ENCODE measurements at regions not wholly inside any gene's neighbourhood (a gene's known extent, or its start where the extent isn't known, plus 50 kb on each side); places are given as distances from the start of the nearest gene placed in this dataset.

- no peak overlapping the region for H2AFZ ChIP-seq (ENCODE audit: low read depth, low read length)
- WGBS: no CpG with 5 or more reads among the region's 2 CpGs
- no peak overlapping the region for H3K27ac ChIP-seq (ENCODE audit: low read length, poor library complexity, severe bottlenecking)
- no peak overlapping the region for H4K91ac ChIP-seq (ENCODE audit: low read length)
- no peaks in the 10 kb centered on the region for H3K4me1 ChIP-seq (ENCODE audit: control insufficient read depth, insufficient read depth, low read depth, low read length)
- H3K23ac ChIP-seq (ENCODE audit: low read length in 2 of 2): no peak overlapping the region
- H2BK12ac ChIP-seq (ENCODE audit: low read length in 2 of 2): no peak overlapping the region
- no peak for DNase-seq
- no peaks in the 10 kb centered on the region for H3K36me3 ChIP-seq (ENCODE audit: control insufficient read depth in 1 of 2, insufficient read depth in 2 of 2, low read depth in 1 of 2, low read length in 2 of 2)
- H3K9me3 ChIP-seq (ENCODE audit: control insufficient read depth, low read length): no peaks in the 10 kb centered on the region
- no peaks in the 10 kb centered on the region for H3K79me1 ChIP-seq (replicated peaks; ENCODE audit: low read length, poor library complexity, severe bottlenecking)
- H3K9ac ChIP-seq (ENCODE audit: low read length): no peak overlapping the region
- no peak overlapping the region for H3K4ac ChIP-seq (ENCODE audit: low read depth in 1 of 2, low read length in 2 of 2)
- no peak overlapping the region for H2BK5ac ChIP-seq (ENCODE audit: low read depth, low read length, poor library complexity, severe bottlenecking)
- H3K4me2 ChIP-seq (ENCODE audit: low read length, poor library complexity, severe bottlenecking): no peak overlapping the region
- no peak overlapping the region for H2AK5ac ChIP-seq (ENCODE audit: low read length, severe bottlenecking)
- H3K27me3 ChIP-seq (ENCODE audit: control insufficient read depth in 1 of 2, insufficient read depth in 1 of 2, low read length in 2 of 2): no peaks in the 10 kb centered on the region
- no peak overlapping the region for H2BK120ac ChIP-seq (ENCODE audit: low read depth, low read length)
- no peak overlapping the region for H3K14ac ChIP-seq (ENCODE audit: low read length in 2 of 2)
- H4K8ac ChIP-seq (ENCODE audit: low read length): no peak overlapping the region
- no peak overlapping the region for H2BK15ac ChIP-seq (ENCODE audit: low read depth, poor library complexity, severe bottlenecking)
- H3K4me3 ChIP-seq (ENCODE audit: insufficient read depth in 1 of 2, low read depth in 1 of 2, low read length in 2 of 2): no peak overlapping the region
- no peak overlapping the region for H3K18ac ChIP-seq (ENCODE audit: low read depth in 1 of 2, low read length in 2 of 2)
These were observed 1241.2 kb upstream of the FLRT2 start for GRCh38 chr14:84288781-84289180.

GRCh38 chr14:84298663-84299195 lies 1231.2 kb upstream of the FLRT2 start:
- no peaks in the 10 kb centered on the region for H3K36me3 ChIP-seq (ENCODE audit: control insufficient read depth in 1 of 2, insufficient read depth in 2 of 2, low read depth in 1 of 2, low read length in 2 of 2)
- H2AK5ac ChIP-seq (ENCODE audit: low read length, severe bottlenecking): no peak overlapping the region
- H3K23ac ChIP-seq (ENCODE audit: low read length in 2 of 2): no peak overlapping the region
- no peak overlapping the region for H3K18ac ChIP-seq (ENCODE audit: low read depth in 1 of 2, low read length in 2 of 2)
- H3K4me1 ChIP-seq (ENCODE audit: control insufficient read depth, insufficient read depth, low read depth, low read length): no peaks in the 10 kb centered on the region
- no peaks in the 10 kb centered on the region for H3K27me3 ChIP-seq (ENCODE audit: control insufficient read depth in 1 of 2, insufficient read depth in 1 of 2, low read length in 2 of 2)
- no peak overlapping the region for H3K9ac ChIP-seq (ENCODE audit: low read length)
- no peak overlapping the region for H2BK12ac ChIP-seq (ENCODE audit: low read length in 2 of 2)
- H3K14ac ChIP-seq (ENCODE audit: low read length in 2 of 2): no peak overlapping the region
- peaks cover 13% of the 10 kb centered on the region for H3K9me3 ChIP-seq (ENCODE audit: control insufficient read depth, low read length)
- WGBS: 32% methylated on average over 1 of the region's 1 CpG
- H3K4me2 ChIP-seq (ENCODE audit: low read length, poor library complexity, severe bottlenecking): no peak overlapping the region
- H4K91ac ChIP-seq (ENCODE audit: low read length): no peak overlapping the region
- no peaks in the 10 kb centered on the region for H3K79me1 ChIP-seq (replicated peaks; ENCODE audit: low read length, poor library complexity, severe bottlenecking)
- H2BK120ac ChIP-seq (ENCODE audit: low read depth, low read length): no peak overlapping the region
- no peak overlapping the region for H2BK5ac ChIP-seq (ENCODE audit: low read depth, low read length, poor library complexity, severe bottlenecking)
- H2BK15ac ChIP-seq (ENCODE audit: low read depth, poor library complexity, severe bottlenecking): no peak overlapping the region
- no peak overlapping the region for H3K4ac ChIP-seq (ENCODE audit: low read depth in 1 of 2, low read length in 2 of 2)
- H4K8ac ChIP-seq (ENCODE audit: low read length): no peak overlapping the region
- H2AFZ ChIP-seq (ENCODE audit: low read depth, low read length): no peak overlapping the region
- H3K27ac ChIP-seq (ENCODE audit: low read length, poor library complexity, severe bottlenecking): no peak overlapping the region
- no peak for DNase-seq
- H3K4me3 ChIP-seq (ENCODE audit: insufficient read depth in 1 of 2, low read depth in 1 of 2, low read length in 2 of 2): no peak overlapping the region

GRCh38 chr14:84303140-84303539 lies 1226.8 kb upstream of the FLRT2 start:
- DNase-seq: no peak
- no peak overlapping the region for H4K8ac ChIP-seq (ENCODE audit: low read length)
- no peak overlapping the region for H2BK120ac ChIP-seq (ENCODE audit: low read depth, low read length)
- H3K79me1 ChIP-seq (replicated peaks; ENCODE audit: low read length, poor library complexity, severe bottlenecking): no peaks in the 10 kb centered on the region
- no peak overlapping the region for H2BK5ac ChIP-seq (ENCODE audit: low read depth, low read length, poor library complexity, severe bottlenecking)
- H3K9me3 ChIP-seq (ENCODE audit: control insufficient read depth, low read length): peaks cover 46% of the 10 kb centered on the region
- H3K23ac ChIP-seq (ENCODE audit: low read length in 2 of 2): no peak overlapping the region
- H2BK12ac ChIP-seq (ENCODE audit: low read length in 2 of 2): no peak overlapping the region
- no peaks in the 10 kb centered on the region for H3K4me1 ChIP-seq (ENCODE audit: control insufficient read depth, insufficient read depth, low read depth, low read length)
- H2AK5ac ChIP-seq (ENCODE audit: low read length, severe bottlenecking): no peak overlapping the region
- no peak overlapping the region for H3K27ac ChIP-seq (ENCODE audit: low read length, poor library complexity, severe bottlenecking)
- H3K36me3 ChIP-seq (ENCODE audit: control insufficient read depth in 1 of 2, insufficient read depth in 2 of 2, low read depth in 1 of 2, low read length in 2 of 2): no peaks in the 10 kb centered on the region
- no peak overlapping the region for H2BK15ac ChIP-seq (ENCODE audit: low read depth, poor library complexity, severe bottlenecking)
- no peak overlapping the region for H3K9ac ChIP-seq (ENCODE audit: low read length)
- H3K4me3 ChIP-seq (ENCODE audit: insufficient read depth in 1 of 2, low read depth in 1 of 2, low read length in 2 of 2): no peak overlapping the region
- WGBS: 92% methylated on average over 7 of the region's 7 CpGs
- no peak overlapping the region for H3K14ac ChIP-seq (ENCODE audit: low read length in 2 of 2)
- no peak overlapping the region for H3K18ac ChIP-seq (ENCODE audit: low read depth in 1 of 2, low read length in 2 of 2)
- H3K27me3 ChIP-seq (ENCODE audit: control insufficient read depth in 1 of 2, insufficient read depth in 1 of 2, low read length in 2 of 2): no peaks in the 10 kb centered on the region
- no peak overlapping the region for H2AFZ ChIP-seq (ENCODE audit: low read depth, low read length)
- no peak overlapping the region for H3K4me2 ChIP-seq (ENCODE audit: low read length, poor library complexity, severe bottlenecking)
- H3K4ac ChIP-seq (ENCODE audit: low read depth in 1 of 2, low read length in 2 of 2): no peak overlapping the region
- no peak overlapping the region for H4K91ac ChIP-seq (ENCODE audit: low read length)

- Histone ChIP-seq H3K4me1 (ENCODE audit: control insufficient read depth, insufficient read depth, low read depth, low read length) (no peaks in the 10 kb centered on the region), H2BK5ac (ENCODE audit: low read depth, low read length, poor library complexity, severe bottlenecking) (no peak overlapping the region), H3K36me3 (ENCODE audit: control insufficient read depth in 1 of 2, insufficient read depth in 2 of 2, low read depth in 1 of 2, low read length in 2 of 2) (no peaks in the 10 kb centered on the region), H2BK12ac (ENCODE audit: low read length in 2 of 2) (no peak overlapping the region), H2BK15ac (ENCODE audit: low read depth, poor library complexity, severe bottlenecking) (no peak overlapping the region), H3K27ac (ENCODE audit: low read length, poor library complexity, severe bottlenecking) (no peak overlapping the region), H3K4me2 (ENCODE audit: low read length, poor library complexity, severe bottlenecking) (no peak overlapping the region), H3K9me3 (ENCODE audit: control insufficient read depth, low read length) (peaks cover 8% of the 10 kb centered on the region), H2AK5ac (ENCODE audit: low read length, severe bottlenecking) (no peak overlapping the region), H3K27me3 (ENCODE audit: control insufficient read depth in 1 of 2, insufficient read depth in 1 of 2, low read length in 2 of 2) (no peaks in the 10 kb centered on the region), H3K79me1 (replicated peaks; ENCODE audit: low read length, poor library complexity, severe bottlenecking) (no peaks in the 10 kb centered on the region), H3K18ac (ENCODE audit: low read depth in 1 of 2, low read length in 2 of 2) (no peak overlapping the region), H3K4ac (ENCODE audit: low read depth in 1 of 2, low read length in 2 of 2) (no peak overlapping the region), H3K23ac (ENCODE audit: low read length in 2 of 2) (no peak overlapping the region), H4K8ac (ENCODE audit: low read length) (no peak overlapping the region), H3K9ac (ENCODE audit: low read length) (no peak overlapping the region), H2AFZ (ENCODE audit: low read depth, low read length) (no peak overlapping the region), H3K4me3 (ENCODE audit: insufficient read depth in 1 of 2, low read depth in 1 of 2, low read length in 2 of 2) (no peak overlapping the region), H2BK120ac (ENCODE audit: low read depth, low read length) (no peak overlapping the region), H3K14ac (ENCODE audit: low read length in 2 of 2) (no peak overlapping the region), H4K91ac (ENCODE audit: low read length) (no peak overlapping the region)
- WGBS: 83% methylated on average over 2 of the region's 4 CpGs
- no peak for DNase-seq
These were observed 1217.4 kb upstream of the FLRT2 start for GRCh38 chr14:84312551-84312950.
